WTC11 (cell line): ENCODE measurements at regions not wholly inside any gene's neighbourhood (a gene's known extent, or its start where the extent isn't known, plus 50 kb on each side); places are given as distances from the start of the nearest gene placed in this dataset.

Experiments used
- AR ChIP-seq: fragments of 250-450 bp; sonication (Bioruptor Pico); IDR thresholded peaks from 2 replicates; pipeline ENCODE4 v1.9.0; 2021; ENCODE audit warnings: mild to moderate bottlenecking
- CBFB ChIP-seq: sonication (generic); formaldehyde crosslinking; IDR thresholded peaks from 2 replicates; pipeline ENCODE4 v1.8.1; 2022; ENCODE audit warnings: mild to moderate bottlenecking, low read depth, missing genetic modification reagents
- FOXK1 ChIP-seq: sonication (generic); formaldehyde crosslinking; IDR thresholded peaks from 2 replicates; pipeline ENCODE4 v1.8.0; 2022; ENCODE audit warnings: mild to moderate bottlenecking, moderate library complexity, missing genetic modification reagents
- FOXP4 ChIP-seq: sonication (generic); formaldehyde crosslinking; IDR thresholded peaks from 2 replicates; pipeline ENCODE4 v1.8.0; 2022; ENCODE audit warnings: mild to moderate bottlenecking, missing genetic modification reagents
- GTF2I ChIP-seq: fragments of 250-450 bp; sonication (Bioruptor Pico); conservative IDR thresholded peaks from 2 replicates; pipeline ENCODE4 v1.4.0; 2021; ENCODE audit warnings: mild to moderate bottlenecking
- RELA ChIP-seq: sonication (generic); formaldehyde crosslinking; IDR thresholded peaks from 2 replicates; pipeline ENCODE4 v1.8.1; 2022; ENCODE audit warnings: missing genetic modification reagents, mild to moderate bottlenecking, borderline replicate concordance
- SMAD4 ChIP-seq: sonication (generic); formaldehyde crosslinking; IDR thresholded peaks from 2 replicates; pipeline ENCODE4 v1.8.0; 2022; ENCODE audit warnings: mild to moderate bottlenecking, missing genetic modification reagents
- SOX15 ChIP-seq: fragments of 250-450 bp; sonication (Bioruptor Pico); IDR thresholded peaks from 2 replicates; pipeline ENCODE4 v1.9.0; 2021; ENCODE audit warnings: mild to moderate bottlenecking
- TCF7 ChIP-seq: sonication (generic); formaldehyde crosslinking; IDR thresholded peaks from 2 replicates; pipeline ENCODE4 v1.8.0; 2022; ENCODE audit warnings: mild to moderate bottlenecking, low read depth, missing genetic modification reagents, moderate library complexity
- ZNF121 ChIP-seq: sonication (generic); formaldehyde crosslinking; IDR thresholded peaks from 2 replicates; pipeline ENCODE4 v1.8.0; 2023; ENCODE audit warnings: missing genetic modification reagents
- ZNF425 ChIP-seq: fragments of 250-450 bp; sonication (Bioruptor Pico); conservative IDR thresholded peaks from 2 replicates; pipeline ENCODE4 v1.9.0; 2021; ENCODE audit warnings: mild to moderate bottlenecking
- TF ChIP-seq, protein P1 (sequence below): fragments of 250-450 bp; sonication (Bioruptor Pico); IDR thresholded peaks from 2 replicates; pipeline ENCODE4 v2.1.2; 2022; ENCODE audit warnings: mild to moderate bottlenecking, moderate library complexity
- TF ChIP-seq, protein P2 (sequence below): sonication (generic); formaldehyde crosslinking; IDR thresholded peaks from 2 replicates; pipeline ENCODE4 v1.8.1; 2023; ENCODE audit warnings: mild to moderate bottlenecking, missing genetic modification reagents
- TF ChIP-seq, protein P3 (sequence below): sonication (generic); formaldehyde crosslinking; IDR thresholded peaks from 2 replicates; pipeline ENCODE4 v1.8.0; 2022; ENCODE audit warnings: missing genetic modification reagents
- TF ChIP-seq, protein P4 (sequence below): sonication (generic); formaldehyde crosslinking; IDR thresholded peaks from 2 replicates; pipeline ENCODE4 v1.8.1; 2023; ENCODE audit warnings: mild to moderate bottlenecking, missing genetic modification reagents, moderate library complexity
- TF ChIP-seq, protein P5 (sequence below): sonication (generic); formaldehyde crosslinking; IDR thresholded peaks from 2 replicates; pipeline ENCODE4 v1.8.1; 2023; ENCODE audit warnings: mild to moderate bottlenecking, missing genetic modification reagents

DNA sequence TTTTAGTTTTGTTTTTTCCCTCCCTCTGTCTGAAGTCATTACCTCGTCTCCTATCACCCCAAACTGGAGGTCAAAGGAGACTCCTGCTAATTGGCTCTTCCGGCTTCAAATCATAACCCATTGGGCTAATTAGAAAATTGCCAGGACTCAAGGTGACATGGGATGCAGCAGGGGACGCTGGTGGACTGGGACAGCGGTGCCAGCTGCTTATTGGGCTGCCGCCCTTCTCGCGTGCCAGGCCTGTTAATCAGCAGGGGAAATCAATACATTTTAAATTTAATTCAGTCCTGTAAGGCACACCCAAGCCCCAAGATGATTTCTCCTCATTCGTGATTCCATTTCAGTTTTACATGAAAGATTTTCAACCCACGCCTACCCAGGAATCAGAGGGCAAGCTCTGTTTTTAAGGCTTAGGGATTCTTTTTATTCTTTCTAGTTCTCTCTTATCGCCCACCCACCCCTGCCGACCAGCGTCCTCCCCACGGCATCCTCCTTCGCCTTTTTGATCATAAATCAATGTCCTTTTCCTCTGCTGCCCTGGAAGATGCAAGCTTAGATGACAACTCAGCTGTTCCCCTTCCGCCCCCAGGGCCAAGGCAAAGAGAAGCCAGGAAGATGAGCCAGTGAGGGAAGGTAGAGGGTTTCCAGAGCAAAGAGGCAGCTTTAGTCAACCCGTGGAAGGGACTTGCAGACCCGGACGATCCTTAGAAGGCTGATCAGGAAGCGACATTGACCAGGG, 329.6 kb downstream of the UACA start (continued):
- TF ChIP-seq FOXP4 (CRISPR knock-in tag) (no peak), AR (CRISPR knock-in tag) (no peak), FOXK1 (no peak), GTF2I (no peak), RELA (CRISPR knock-in tag) (no peak), SMAD4 (CRISPR knock-in tag) (no peak), CBFB (CRISPR knock-in tag) (no peak), ZNF121 (no peak), TCF7 (CRISPR knock-in tag) (no peak), SOX15 (no peak), ZNF425 (no peak)
- TF ChIP-seq, protein P1, sequence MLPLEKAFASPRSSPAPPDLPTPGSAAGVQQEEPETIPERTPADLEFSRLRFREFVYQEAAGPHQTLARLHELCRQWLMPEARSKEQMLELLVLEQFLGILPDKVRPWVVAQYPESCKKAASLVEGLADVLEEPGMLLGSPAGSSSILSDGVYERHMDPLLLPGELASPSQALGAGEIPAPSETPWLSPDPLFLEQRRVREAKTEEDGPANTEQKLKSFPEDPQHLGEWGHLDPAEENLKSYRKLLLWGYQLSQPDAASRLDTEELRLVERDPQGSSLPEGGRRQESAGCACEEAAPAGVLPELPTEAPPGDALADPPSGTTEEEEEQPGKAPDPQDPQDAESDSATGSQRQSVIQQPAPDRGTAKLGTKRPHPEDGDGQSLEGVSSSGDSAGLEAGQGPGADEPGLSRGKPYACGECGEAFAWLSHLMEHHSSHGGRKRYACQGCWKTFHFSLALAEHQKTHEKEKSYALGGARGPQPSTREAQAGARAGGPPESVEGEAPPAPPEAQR (CRISPR knock-in tag), result no peak
- TF ChIP-seq, protein P2, sequence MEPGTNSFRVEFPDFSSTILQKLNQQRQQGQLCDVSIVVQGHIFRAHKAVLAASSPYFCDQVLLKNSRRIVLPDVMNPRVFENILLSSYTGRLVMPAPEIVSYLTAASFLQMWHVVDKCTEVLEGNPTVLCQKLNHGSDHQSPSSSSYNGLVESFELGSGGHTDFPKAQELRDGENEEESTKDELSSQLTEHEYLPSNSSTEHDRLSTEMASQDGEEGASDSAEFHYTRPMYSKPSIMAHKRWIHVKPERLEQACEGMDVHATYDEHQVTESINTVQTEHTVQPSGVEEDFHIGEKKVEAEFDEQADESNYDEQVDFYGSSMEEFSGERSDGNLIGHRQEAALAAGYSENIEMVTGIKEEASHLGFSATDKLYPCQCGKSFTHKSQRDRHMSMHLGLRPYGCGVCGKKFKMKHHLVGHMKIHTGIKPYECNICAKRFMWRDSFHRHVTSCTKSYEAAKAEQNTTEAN (CRISPR knock-in tag), result no peak
- TF ChIP-seq, protein P3, sequence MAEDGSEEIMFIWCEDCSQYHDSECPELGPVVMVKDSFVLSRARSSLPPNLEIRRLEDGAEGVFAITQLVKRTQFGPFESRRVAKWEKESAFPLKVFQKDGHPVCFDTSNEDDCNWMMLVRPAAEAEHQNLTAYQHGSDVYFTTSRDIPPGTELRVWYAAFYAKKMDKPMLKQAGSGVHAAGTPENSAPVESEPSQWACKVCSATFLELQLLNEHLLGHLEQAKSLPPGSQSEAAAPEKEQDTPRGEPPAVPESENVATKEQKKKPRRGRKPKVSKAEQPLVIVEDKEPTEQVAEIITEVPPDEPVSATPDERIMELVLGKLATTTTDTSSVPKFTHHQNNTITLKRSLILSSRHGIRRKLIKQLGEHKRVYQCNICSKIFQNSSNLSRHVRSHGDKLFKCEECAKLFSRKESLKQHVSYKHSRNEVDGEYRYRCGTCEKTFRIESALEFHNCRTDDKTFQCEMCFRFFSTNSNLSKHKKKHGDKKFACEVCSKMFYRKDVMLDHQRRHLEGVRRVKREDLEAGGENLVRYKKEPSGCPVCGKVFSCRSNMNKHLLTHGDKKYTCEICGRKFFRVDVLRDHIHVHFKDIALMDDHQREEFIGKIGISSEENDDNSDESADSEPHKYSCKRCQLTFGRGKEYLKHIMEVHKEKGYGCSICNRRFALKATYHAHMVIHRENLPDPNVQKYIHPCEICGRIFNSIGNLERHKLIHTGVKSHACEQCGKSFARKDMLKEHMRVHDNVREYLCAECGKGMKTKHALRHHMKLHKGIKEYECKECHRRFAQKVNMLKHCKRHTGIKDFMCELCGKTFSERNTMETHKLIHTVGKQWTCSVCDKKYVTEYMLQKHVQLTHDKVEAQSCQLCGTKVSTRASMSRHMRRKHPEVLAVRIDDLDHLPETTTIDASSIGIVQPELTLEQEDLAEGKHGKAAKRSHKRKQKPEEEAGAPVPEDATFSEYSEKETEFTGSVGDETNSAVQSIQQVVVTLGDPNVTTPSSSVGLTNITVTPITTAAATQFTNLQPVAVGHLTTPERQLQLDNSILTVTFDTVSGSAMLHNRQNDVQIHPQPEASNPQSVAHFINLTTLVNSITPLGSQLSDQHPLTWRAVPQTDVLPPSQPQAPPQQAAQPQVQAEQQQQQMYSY (CRISPR knock-in tag), result no peak
- TF ChIP-seq, protein P4, sequence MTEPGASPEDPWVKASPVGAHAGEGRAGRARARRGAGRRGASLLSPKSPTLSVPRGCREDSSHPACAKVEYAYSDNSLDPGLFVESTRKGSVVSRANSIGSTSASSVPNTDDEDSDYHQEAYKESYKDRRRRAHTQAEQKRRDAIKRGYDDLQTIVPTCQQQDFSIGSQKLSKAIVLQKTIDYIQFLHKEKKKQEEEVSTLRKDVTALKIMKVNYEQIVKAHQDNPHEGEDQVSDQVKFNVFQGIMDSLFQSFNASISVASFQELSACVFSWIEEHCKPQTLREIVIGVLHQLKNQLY, result no peak
- TF ChIP-seq, protein P5, sequence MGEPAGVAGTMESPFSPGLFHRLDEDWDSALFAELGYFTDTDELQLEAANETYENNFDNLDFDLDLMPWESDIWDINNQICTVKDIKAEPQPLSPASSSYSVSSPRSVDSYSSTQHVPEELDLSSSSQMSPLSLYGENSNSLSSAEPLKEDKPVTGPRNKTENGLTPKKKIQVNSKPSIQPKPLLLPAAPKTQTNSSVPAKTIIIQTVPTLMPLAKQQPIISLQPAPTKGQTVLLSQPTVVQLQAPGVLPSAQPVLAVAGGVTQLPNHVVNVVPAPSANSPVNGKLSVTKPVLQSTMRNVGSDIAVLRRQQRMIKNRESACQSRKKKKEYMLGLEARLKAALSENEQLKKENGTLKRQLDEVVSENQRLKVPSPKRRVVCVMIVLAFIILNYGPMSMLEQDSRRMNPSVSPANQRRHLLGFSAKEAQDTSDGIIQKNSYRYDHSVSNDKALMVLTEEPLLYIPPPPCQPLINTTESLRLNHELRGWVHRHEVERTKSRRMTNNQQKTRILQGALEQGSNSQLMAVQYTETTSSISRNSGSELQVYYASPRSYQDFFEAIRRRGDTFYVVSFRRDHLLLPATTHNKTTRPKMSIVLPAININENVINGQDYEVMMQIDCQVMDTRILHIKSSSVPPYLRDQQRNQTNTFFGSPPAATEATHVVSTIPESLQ, result no peak
